CD4-positive, alpha-beta T cell treated with Interferon gamma for 1 hour (primary cell): ENCODE measurements at regions not wholly inside any gene's neighbourhood (a gene's known extent, or its start where the extent isn't known, plus 50 kb on each side); places are given as distances from the start of the nearest gene placed in this dataset.
"Not testable (repeated sequence)": the region's sequence is repeated elsewhere in the genome, so short reads cannot be mapped to it uniquely, and the experiment has no call there.

Source experiments
- DNase-seq: peaks from one replicate; pipeline ENCODE4 v3.0.0-alpha.2; 2020

GRCh38 chr13:24997367-24997967 is 98.5 kb upstream of the PABPC3 start:
- DNase-seq: no peak

- no peak for DNase-seq
These were observed 97.5 kb upstream of the PABPC3 start for GRCh38 chr13:24998433-24998832.

GRCh38 chr13:25001476-25002206 is 94.3 kb upstream of the PABPC3 start:
- no peak for DNase-seq

- DNase-seq: not testable (repeated sequence)
These were observed 93.6 kb upstream of the PABPC3 start for GRCh38 chr13:25002311-25002710.

- DNase-seq: not testable (repeated sequence)
These were observed 91.4 kb upstream of the PABPC3 start for GRCh38 chr13:25004489-25004888.

GRCh38 chr13:25005050-25005497 is 90.9 kb upstream of the PABPC3 start:
- DNase-seq: not testable (repeated sequence)

- not testable (repeated sequence) for DNase-seq
These were observed 88.5 kb upstream of the PABPC3 start for GRCh38 chr13:25007389-25007788.

- not testable (repeated sequence) for DNase-seq
These were observed 81.5 kb upstream of the PABPC3 start for GRCh38 chr13:25014398-25014973.

GRCh38 chr13:25017176-25017575 is 78.8 kb upstream of the PABPC3 start:
- not testable (repeated sequence) for DNase-seq

GRCh38 chr13:25017808-25018728 is 77.9 kb upstream of the PABPC3 start:
- DNase-seq: peak; percentile 11

- no peak for DNase-seq
These were observed 77.2 kb upstream of the PABPC3 start for GRCh38 chr13:25018729-25019115.

- DNase-seq: not testable (repeated sequence)
These were observed 76.2 kb upstream of the PABPC3 start for GRCh38 chr13:25019741-25020140.

- DNase-seq: no peak
These were observed 71.8 kb upstream of the PABPC3 start for GRCh38 chr13:25024175-25024574.

- no peak for DNase-seq
These were observed 63.8 kb upstream of the PABPC3 start for GRCh38 chr13:25032160-25032559.

GRCh38 chr13:25034173-25034572 is 61.8 kb upstream of the PABPC3 start:
- DNase-seq: no peak

- DNase-seq: no peak
These were observed 58.7 kb upstream of the PABPC3 start for GRCh38 chr13:25037057-25037813.

GRCh38 chr13:25042151-25042865 is 53.6 kb upstream of the PABPC3 start:
- DNase-seq: no peak

GRCh38 chr13:25044071-25044470 is 51.9 kb upstream of the PABPC3 start:
- no peak for DNase-seq
